IPS DF 6.9 (cell line): ENCODE measurements at regions not wholly inside any gene's neighbourhood (a gene's known extent, or its start where the extent isn't known, plus 50 kb on each side); places are given as distances from the start of the nearest gene placed in this dataset.

Source experiments
- DNase-seq: peaks from one replicate; pipeline ENCODE4 v3.0.0-alpha.2; 2013; ENCODE audit warnings: low read depth, low spot score
- H3K27ac ChIP-seq: one replicate; pipeline ENCODE4 v1.5.1; 2013; ENCODE audit warnings: low read length, control low read depth
- H3K27me3 ChIP-seq: 2 replicates; pipeline ENCODE4 v1.6.1; 2013; ENCODE audit warnings: mild to moderate bottlenecking, low read length; ENCODE audit not compliant: control insufficient read depth, insufficient read depth
- H3K36me3 ChIP-seq: 2 replicates; pipeline ENCODE4 v1.6.1; 2013; ENCODE audit warnings: low read length; ENCODE audit not compliant: control insufficient read depth, insufficient read depth
- H3K4me1 ChIP-seq: 2 replicates; pipeline ENCODE4 v1.6.1; 2013; ENCODE audit warnings: low read length; ENCODE audit not compliant: control insufficient read depth, insufficient read depth
- H3K4me3 ChIP-seq: 2 replicates; pipeline ENCODE4 v1.5.1; 2013; ENCODE audit warnings: mild to moderate bottlenecking, low read length
- H3K9me3 ChIP-seq: 2 replicates; pipeline ENCODE4 v1.6.1; 2013; ENCODE audit warnings: low read length, inconsistent platforms; ENCODE audit not compliant: control insufficient read depth, insufficient read depth
- WGBS: extraction: QIAGEN DNeasy Blood & Tissue Kit; methylation state at CpG from one replicate; pipeline ENCODE4 v1.1.7; 2013; ENCODE audit warnings: mixed read lengths, missing lambda C conversion rate; ENCODE audit not compliant: insufficient read length, insufficient coverage; 5-methylcytosine and 5-hydroxymethylcytosine counted together

DNA sequence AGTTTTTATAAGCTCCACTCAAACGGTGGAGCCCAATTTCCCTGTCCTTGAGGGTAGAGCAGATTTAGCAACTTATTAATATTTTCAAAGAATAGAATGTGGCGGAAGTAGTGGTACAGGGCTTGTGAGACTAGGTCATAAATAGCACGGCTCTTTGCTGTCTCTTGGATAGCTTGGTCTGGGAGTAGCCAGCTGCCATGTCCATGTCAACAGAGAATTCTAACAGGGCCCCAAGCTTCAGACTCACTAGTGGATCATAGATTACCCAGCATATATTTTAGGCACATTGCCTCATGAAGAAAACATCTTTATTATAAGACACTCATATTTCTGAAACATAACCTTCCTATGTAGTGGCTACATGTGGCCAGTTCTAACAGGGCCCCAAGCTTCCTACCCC, 755.7 kb downstream of the HDGFL1 start:
- Histone ChIP-seq H3K36me3 (no peaks in the 10 kb centered on the region), H3K27me3 (no peaks in the 10 kb centered on the region), H3K4me3 (no peak overlapping the region), H3K4me1 (no peaks in the 10 kb centered on the region), H3K9me3 (no peaks in the 10 kb centered on the region), H3K27ac (no peak overlapping the region)
- DNase-seq = no peak
- no CpG with 5 or more reads among the region's 3 CpGs for WGBS

DNA sequence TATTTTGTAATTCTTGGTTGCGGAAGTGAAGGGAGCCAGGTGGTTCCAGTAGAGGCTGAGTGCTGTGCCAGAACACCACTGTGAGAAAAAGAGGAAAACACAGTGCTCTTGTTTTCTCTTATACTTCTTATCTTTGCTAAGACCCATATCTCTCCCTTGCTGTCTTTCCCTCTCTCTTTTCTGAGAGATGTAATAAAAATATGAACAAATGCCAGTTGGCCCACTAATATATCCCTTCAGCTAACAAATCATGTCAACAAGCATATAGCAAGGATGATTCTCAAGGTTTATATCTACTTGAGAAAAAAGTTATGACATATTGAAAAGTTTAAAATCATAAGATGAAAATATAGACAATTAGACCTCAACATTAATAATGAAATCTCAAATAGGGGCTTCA, 758.3 kb downstream of the HDGFL1 start:
- Histone ChIP-seq H3K27ac (no peak overlapping the region), H3K36me3 (no peaks in the 10 kb centered on the region), H3K4me1 (no peaks in the 10 kb centered on the region), H3K4me3 (no peak overlapping the region), H3K27me3 (no peaks in the 10 kb centered on the region), H3K9me3 (no peaks in the 10 kb centered on the region)
- no peak for DNase-seq
- no CpG with 5 or more reads among the region's 1 CpG for WGBS

DNA sequence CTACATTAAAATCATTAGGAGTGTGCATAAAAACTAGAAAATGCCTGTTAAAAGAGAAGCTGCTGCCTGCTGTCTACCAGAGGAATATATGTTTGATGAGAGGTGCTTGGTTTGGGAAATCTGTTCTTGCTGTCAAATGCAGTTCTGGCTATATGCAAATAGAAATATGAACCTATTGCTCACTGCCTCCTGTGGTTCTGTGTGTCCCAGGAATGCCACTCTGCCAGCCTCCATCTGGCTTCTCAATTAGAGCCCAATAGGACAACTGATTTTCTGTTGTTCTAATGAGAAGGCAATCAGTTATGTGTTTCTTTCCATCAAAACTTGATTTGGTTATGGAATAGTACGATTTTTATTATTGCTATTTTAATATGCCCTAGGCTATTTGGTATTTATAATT, 759.7 kb downstream of the HDGFL1 start:
- DNase-seq = no peak
- Histone ChIP-seq H3K27me3 (no peaks in the 10 kb centered on the region), H3K9me3 (no peaks in the 10 kb centered on the region), H3K4me1 (no peaks in the 10 kb centered on the region), H3K27ac (no peak overlapping the region), H3K36me3 (no peaks in the 10 kb centered on the region), H3K4me3 (no peak overlapping the region)
- WGBS = no CpG with 5 or more reads among the region's 1 CpG

DNA sequence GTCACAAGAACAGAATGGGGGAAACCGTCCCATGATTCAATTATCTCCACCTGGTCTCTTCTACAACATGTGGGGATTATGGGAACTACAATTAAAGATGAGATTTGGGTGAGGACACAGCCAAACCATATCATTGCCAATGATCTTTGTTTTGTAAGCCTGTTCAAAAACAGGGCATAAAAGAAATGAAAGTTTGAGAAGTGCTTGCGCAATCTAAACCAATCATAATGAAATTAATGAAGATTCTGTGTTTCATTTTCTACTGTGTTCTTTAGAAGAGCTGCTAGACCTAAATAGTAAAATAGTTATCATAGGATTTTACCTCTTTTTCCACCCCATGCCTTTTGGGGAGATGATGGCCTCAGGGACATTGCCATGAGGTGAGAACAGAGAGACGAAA, 761.3 kb downstream of the HDGFL1 start:
- WGBS = no CpG with 5 or more reads among the region's 3 CpGs
- no peak overlapping the region for H3K27ac ChIP-seq
- H3K4me3 ChIP-seq = no peak overlapping the region
- no peaks in the 10 kb centered on the region for H3K36me3 ChIP-seq
- no peaks in the 10 kb centered on the region for H3K27me3 ChIP-seq
- DNase-seq = no peak
- H3K9me3 ChIP-seq = no peaks in the 10 kb centered on the region
- H3K4me1 ChIP-seq = no peaks in the 10 kb centered on the region

DNA sequence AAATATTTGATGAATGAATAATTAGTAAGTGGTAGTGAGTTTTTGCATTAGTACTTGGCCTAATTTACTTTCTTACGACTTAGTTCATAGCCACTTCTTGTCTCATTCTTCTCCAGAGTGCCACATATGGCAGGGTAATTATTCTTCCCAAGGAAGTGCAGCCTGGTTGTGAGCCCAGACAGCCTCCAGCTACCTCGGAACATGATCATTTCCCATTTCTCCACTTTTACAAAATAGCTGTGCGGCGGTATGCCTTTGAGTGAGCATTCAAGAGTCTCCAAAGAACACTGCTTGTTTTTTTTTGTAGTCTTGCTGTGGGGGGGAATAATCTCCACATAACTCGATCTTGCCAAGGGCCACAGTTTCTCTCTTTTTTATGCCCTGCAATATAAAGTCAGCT, 765.0 kb downstream of the HDGFL1 start:
- Histone ChIP-seq H3K4me1 (no peaks in the 10 kb centered on the region), H3K4me3 (no peak overlapping the region), H3K36me3 (no peaks in the 10 kb centered on the region), H3K27ac (no peak overlapping the region), H3K9me3 (no peaks in the 10 kb centered on the region), H3K27me3 (no peaks in the 10 kb centered on the region)
- no peak for DNase-seq
- no CpG with 5 or more reads among the region's 5 CpGs for WGBS

DNA sequence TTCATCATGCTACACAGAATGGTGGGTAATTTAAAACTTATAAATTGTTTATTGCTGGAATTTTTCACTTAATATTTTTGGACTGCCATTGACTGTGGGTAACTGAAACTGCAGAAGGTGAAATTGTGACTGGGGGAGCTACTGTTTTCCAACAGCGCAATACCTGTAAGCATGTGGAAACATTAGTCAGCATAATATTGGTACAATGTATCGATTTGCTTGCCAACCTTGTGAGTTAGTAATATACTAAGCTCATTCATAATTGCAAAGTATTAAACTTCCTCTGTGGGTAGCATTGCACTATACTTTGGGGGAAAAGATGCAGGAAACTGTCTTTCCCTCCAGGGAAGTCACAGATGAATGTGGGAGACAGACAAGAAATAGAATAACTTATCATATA, 766.5 kb downstream of the HDGFL1 start:
- no peaks in the 10 kb centered on the region for H3K27me3 ChIP-seq
- no peak for DNase-seq
- no peak overlapping the region for H3K27ac ChIP-seq
- H3K4me1 ChIP-seq = no peaks in the 10 kb centered on the region
- no CpG with 5 or more reads among the region's 2 CpGs for WGBS
- no peak overlapping the region for H3K4me3 ChIP-seq
- H3K36me3 ChIP-seq = no peaks in the 10 kb centered on the region
- no peaks in the 10 kb centered on the region for H3K9me3 ChIP-seq

DNA sequence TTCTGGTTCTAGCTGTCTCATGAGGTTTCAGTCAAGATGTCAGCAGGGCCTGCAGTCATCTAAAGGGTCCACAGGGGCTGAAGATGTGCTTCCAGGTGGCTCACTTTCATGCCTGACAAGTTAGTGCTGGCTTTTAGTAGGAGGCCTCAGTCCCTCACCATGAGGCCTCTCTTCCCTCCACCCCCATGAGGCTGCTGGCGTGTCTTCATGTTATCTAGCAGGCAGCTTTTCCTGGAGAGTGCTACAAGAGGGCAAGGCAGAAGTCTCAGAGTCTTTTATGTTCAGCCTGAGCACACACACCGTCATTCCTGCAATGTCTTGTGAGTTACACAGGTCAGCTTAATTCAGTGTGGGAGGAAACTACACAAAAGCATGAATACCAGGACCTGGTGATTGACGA, 769.9 kb downstream of the HDGFL1 start:
- Histone ChIP-seq H3K27ac (no peak overlapping the region), H3K36me3 (no peaks in the 10 kb centered on the region), H3K27me3 (no peaks in the 10 kb centered on the region), H3K4me3 (no peak overlapping the region), H3K4me1 (no peaks in the 10 kb centered on the region), H3K9me3 (no peaks in the 10 kb centered on the region)
- DNase-seq = no peak
- WGBS = no CpG with 5 or more reads among the region's 3 CpGs

DNA sequence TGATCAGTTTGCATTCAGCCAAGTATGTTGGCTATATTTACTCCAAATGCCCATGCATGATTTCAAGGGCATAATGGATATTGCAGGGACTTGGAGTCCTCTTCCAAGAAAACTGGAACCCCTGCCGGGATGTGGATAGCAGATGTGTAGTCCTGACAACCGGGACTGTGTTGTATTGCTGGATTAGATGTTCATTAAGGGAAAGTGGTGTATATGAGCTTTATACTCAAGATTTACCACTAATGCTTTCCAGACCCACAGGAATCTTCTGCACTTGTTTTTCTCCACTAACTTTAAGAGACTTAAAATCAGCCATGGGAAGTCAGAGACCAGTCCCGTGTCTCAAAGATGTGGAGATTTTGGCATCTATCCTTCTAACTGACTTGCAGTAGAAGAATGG, 770.9 kb downstream of the HDGFL1 start:
- DNase-seq = no peak
- H3K36me3 ChIP-seq = no peaks in the 10 kb centered on the region
- no CpG with 5 or more reads among the region's 3 CpGs for WGBS
- H3K4me1 ChIP-seq = no peaks in the 10 kb centered on the region
- no peak overlapping the region for H3K27ac ChIP-seq
- no peaks in the 10 kb centered on the region for H3K9me3 ChIP-seq
- H3K4me3 ChIP-seq = no peak overlapping the region
- no peaks in the 10 kb centered on the region for H3K27me3 ChIP-seq

DNA sequence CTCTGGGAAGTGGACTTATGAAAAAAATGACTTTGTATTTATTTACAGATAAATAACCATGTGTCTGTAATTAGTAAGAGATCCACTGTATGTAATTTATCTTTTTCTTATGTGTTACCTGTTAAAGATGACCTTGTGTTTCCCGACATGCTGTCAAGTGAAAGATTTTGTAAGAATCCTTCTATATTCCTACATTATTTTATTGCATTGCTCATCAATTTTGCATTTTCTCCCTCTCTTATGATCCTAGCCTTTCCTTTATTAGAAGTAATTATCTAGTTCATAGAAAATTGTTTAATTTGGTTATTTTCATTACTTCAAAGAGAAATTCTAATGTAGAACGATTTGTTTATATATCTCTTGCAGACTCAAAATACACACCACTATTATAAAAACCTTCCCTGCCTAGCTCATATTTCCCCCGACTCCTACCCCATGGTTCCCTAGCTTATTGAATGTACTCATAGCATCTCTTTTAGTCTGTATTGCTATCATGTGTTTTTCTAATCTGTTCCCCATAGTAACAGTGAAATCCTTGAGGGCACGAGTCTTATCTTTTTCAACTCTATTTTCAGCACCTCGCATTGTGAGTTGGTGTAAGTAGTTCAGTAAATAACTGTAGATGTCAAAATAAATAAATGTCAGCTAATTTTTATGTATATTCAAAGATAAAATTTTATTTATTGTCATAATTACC, 774.4 kb downstream of the HDGFL1 start:
- Histone ChIP-seq H3K27me3 (no peaks in the 10 kb centered on the region), H3K4me3 (no peak overlapping the region), H3K36me3 (no peaks in the 10 kb centered on the region), H3K4me1 (no peaks in the 10 kb centered on the region), H3K27ac (no peak overlapping the region), H3K9me3 (no peaks in the 10 kb centered on the region)
- no peak for DNase-seq
- no CpG with 5 or more reads among the region's 5 CpGs for WGBS

DNA sequence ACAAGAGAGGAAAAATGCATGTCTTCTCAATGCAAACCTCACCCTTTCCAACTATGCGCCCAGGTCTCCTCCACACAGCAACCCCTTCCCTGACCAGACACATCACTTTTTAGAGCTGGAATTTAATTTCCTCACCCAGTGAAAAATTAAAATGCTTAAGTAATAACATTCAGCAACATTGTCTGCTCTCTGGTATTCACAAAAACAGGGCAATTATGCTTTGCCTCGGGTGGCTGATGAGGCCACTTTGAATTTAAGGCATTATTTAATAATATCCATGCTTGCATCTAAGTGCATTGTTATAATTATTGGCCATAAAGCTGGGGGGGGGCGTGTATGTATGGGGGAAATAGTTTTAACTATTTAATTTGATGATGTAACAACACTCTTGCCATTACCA, 777.8 kb upstream of the NRSN1 start:
- no peaks in the 10 kb centered on the region for H3K36me3 ChIP-seq
- no peak for DNase-seq
- no peak overlapping the region for H3K4me3 ChIP-seq
- H3K27me3 ChIP-seq = no peaks in the 10 kb centered on the region
- H3K27ac ChIP-seq = no peak overlapping the region
- no peaks in the 10 kb centered on the region for H3K4me1 ChIP-seq
- H3K9me3 ChIP-seq = no peaks in the 10 kb centered on the region
- no CpG with 5 or more reads among the region's 3 CpGs for WGBS

DNA sequence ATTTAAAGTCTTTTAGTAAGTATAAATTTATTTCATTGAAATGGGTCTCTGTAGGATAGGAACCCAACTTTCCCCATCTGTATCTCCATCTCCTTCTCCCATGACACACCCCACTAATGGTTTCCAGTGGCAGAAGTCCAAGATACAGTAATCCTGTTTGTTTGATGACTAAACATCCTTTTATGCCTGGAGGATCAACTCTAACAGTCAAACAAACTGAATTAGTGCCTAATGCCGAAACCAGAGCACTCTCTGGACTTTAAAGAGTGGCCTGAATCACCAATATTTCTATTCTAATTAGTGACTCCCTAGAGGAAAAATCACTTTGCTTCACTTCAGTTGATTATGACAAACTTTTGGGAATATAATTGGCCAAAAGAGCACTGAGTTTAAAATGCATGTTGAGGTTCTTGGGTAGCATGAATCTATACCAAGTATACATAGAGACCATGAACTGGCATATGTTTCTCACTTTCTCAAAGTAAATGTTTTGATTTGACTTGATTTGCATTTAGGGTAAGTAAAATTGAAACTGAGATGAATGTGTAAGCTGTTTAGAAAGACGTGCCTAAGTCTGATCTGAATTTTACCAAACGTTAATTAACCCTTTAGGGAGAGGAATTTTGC, 776.4 kb upstream of the NRSN1 start:
- Histone ChIP-seq H3K27me3 (no peaks in the 10 kb centered on the region), H3K36me3 (no peaks in the 10 kb centered on the region), H3K4me3 (no peak overlapping the region), H3K27ac (no peak overlapping the region), H3K4me1 (no peaks in the 10 kb centered on the region), H3K9me3 (no peaks in the 10 kb centered on the region)
- DNase-seq = no peak
- no CpG with 5 or more reads among the region's 3 CpGs for WGBS
